ENCODE measurements at regions not wholly inside any gene's neighbourhood (a gene's known extent, or its start where the extent isn't known, plus 50 kb on each side); places are given as distances from the start of the nearest gene placed in this dataset.

- TF ChIP-seq ZNF362 (CRISPR knock-in tag; IDR thresholded peaks at IDR 0.05; ENCODE audit: borderline replicate concordance) (peak; percentile 59; the same call in 1 of the 2 replicates), ARID5B (CRISPR knock-in tag; IDR thresholded peaks at IDR 0.05) (peak; percentile 75), ATF7-NPFF (CRISPR knock-in tag; IDR thresholded peaks at IDR 0.05; ENCODE audit: low read depth) (no peak), ZNF792 (CRISPR knock-in tag; IDR thresholded peaks at IDR 0.05) (no peak), SKIL (CRISPR knock-in tag; IDR thresholded peaks at IDR 0.05; ENCODE audit: borderline replicate concordance) (no peak), ZNF670 (CRISPR knock-in tag; IDR thresholded peaks at IDR 0.05; ENCODE audit: borderline replicate concordance) (no peak), ATF6 (CRISPR knock-in tag; conservative IDR thresholded peaks at IDR 0.05) (no peak), FOXK1 (CRISPR knock-in tag; IDR thresholded peaks at IDR 0.05; ENCODE audit: borderline replicate concordance, low read depth) (no peak), HDAC6 (IDR thresholded peaks at IDR 0.05; ENCODE audit: low read depth, low read length) (no peak), PRPF4 (IDR thresholded peaks at IDR 0.05; ENCODE audit: low read depth, low read length, poor library complexity, severe bottlenecking) (no peak), ZBTB46 (CRISPR knock-in tag; IDR thresholded peaks at IDR 0.05; ENCODE audit: borderline replicate concordance) (no peak), CREM (IDR thresholded peaks at IDR 0.05) (0 out of 2 replicates have a peak, but pooled peaks have one; percentile 39), CREM (CRISPR knock-in tag; IDR thresholded peaks at IDR 0.05) (no peak), ZNF225 (CRISPR knock-in tag; IDR thresholded peaks at IDR 0.05) (no peak), GMEB1 (CRISPR knock-in tag; IDR thresholded peaks at IDR 0.05; ENCODE audit: borderline replicate concordance) (no peak), NKX3-1 (CRISPR knock-in tag; IDR thresholded peaks at IDR 0.05) (no peak)
Measured at GRCh38 chr14:43901911-43902673, 605.0 kb downstream of the FSCB start (continued).
